ENCODE measurements at regions not wholly inside any gene's neighbourhood (a gene's known extent, or its start where the extent isn't known, plus 50 kb on each side); places are given as distances from the start of the nearest gene placed in this dataset.
"Not testable (repeated sequence)": the region's sequence is repeated elsewhere in the genome, so short reads cannot be mapped to it uniquely, and the experiment has no call there.

DNA sequence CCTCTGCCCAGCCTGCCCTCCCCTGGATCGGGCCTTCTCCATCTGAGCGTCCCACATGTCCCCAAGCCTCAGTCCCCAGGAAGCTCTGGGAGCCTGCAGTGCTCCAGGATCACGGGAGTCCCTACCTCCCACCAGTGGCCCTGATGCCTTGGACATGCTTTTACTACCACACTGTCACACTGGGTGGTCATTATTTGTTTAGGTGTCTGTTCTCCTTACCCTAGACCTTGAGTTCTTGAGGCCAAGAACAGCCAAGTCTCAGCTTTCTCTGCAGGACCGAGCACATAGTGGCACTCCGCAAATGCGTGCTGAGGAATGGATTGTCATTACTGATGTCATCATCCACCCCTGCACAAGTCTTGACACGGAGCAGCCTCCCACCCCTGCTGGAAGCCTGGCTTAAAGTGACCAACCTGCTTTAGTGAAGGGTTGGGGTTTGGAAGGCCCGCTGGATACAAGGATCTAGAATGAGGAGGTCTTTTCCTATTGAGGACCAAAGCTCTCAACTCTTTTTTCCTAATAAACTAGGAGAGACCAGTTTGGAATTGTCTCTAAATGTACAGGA is 132.9 kb upstream of the CRHR1 start:
- DNase-seq, result no peak

DNA sequence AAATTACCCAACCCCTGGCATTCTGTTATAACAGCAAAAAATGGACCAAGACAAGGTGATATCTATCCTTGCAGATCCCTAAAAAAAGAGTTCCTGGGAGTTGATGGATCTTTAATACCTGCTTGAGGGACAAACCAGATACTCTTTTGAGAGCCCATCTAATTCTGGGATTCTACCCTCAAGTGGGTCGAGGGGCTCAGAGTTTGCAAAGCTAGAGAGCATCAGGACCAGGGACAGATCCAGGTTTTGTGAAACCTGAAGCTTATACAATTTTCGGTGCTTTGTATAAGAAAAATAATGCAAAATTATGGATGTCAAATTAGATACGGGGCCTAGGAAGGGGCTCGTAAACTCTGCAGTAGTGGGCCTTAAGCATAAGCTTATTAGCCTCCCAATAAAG is 130.5 kb upstream of the CRHR1 start:
- DNase-seq, result no peak

- DNase-seq, result no peak
Observed at GRCh38 chr17:45656527-45657181, 127.5 kb upstream of the CRHR1 start.

DNA sequence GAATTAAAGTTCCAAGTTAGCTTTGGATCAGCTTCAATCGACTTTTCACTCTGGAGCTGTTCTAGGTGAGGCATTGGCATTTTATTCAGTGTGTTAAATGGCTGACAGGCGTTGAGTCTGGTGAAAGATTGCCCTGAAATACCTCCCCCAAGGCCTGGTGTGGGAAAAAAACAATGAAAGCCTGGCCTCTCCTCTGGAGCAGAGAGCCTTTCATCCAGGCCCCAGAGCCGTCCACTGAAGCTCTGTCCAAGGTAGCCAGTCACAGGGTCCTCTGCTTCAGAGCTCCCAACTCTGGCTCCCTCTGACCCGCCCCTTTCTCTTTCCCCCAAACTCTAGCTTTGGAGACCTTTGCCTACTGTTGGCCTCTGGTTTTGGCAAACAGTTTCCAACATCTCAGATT is 123.6 kb upstream of the CRHR1 start:
- DNase-seq, result no peak

GRCh38 chr17:45662432-45662831 is 121.7 kb upstream of the CRHR1 start:
- no peak for DNase-seq

DNA sequence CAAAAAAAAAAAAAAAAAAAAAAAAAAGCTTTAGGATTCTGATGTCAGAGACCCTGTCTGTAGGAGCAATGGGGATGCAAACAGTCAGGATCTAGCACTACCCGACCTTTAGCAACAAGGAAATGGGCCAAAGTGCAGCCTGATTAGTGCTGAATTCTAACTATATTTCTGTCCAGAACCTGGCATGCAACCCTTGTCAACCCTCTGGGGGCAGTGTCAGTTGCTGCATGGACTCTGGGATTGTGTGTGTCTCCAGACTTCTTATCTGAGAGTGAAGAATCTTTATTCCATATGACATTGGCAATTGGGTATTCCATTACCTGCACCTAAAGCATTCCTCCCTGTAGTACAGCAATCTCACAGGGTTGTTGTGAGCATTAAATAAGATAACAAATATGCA is 120.3 kb upstream of the CRHR1 start:
- DNase-seq, result no peak

DNA sequence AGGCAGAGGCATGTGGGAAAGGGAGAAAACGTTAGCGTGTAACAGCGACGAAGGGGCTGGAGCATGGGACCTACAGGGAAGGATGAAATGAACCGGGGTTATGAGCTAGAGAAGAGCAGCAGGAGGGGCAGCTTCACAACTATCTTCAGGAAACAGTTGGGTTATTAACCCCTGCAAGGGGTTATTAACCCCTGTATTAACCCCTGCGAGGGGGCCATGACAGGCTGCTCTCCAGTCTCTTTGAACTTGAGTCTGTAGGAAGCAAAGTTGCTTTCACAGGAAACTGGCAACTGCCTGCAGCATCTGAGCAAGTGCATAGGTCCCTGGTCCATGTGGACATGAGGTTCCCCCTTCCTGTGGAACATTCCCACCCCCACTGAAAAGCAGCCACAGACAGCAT is 119.2 kb upstream of the CRHR1 start:
- DNase-seq, result no peak

DNA sequence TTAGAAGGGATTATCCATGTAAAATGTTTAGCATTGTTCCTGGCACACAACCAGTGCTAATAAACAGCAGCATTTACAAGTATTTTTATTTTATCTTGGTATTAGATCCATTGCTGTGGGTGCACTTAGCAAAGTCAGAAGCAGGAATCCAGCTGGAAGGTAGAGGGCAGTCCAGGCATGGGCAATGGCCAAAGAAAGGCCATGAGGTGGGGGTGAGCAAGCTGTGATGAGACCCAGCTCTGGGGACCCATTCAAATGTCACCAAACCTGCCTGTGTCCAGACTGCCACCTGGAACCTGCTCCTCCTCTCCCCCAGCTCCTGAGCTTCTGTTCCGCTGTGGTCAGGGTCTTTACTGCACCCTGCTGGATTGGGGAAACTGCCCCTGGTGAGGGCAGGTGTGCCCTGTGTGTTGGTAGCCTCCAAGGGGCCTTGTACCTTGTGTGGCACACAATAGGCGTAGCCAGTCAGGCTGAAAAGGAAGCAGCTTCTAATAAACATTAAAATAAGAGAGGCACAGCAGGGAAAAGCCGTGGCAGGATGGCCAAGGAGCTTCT is 118.0 kb upstream of the CRHR1 start:
- no peak for DNase-seq

GRCh38 chr17:45666641-45667040 is 117.5 kb upstream of the CRHR1 start:
- DNase-seq, result no peak

DNA sequence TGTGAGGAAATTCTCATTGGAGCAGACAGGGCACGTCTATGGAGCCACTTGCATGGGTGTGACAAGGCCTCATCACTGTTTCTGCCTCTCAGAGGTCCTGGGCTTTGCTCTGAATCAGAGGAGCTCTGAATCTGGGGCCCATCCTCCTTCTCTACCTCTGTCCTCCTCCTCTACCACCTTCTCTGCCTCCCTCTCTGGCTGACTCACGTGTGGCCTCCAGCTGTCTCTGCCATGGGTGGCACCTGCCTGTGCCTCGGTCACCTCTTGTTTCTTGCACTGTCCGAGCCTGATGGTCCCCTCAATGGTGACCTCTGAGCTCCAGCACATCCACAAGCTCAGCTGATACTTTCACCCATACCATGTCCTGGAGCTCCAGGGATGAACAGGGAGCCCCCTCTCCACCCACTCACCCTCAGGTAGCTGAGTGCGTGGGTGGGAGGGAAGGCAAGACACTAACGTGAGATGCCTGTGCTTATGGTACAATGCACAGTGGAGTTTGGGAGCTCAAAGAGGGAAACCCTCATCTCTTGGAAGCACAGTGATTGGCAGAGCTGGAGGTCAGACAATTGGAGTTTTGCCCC is 116.4 kb upstream of the CRHR1 start:
- no peak for DNase-seq

GRCh38 chr17:45668316-45668715 is 115.8 kb upstream of the CRHR1 start:
- DNase-seq, result no peak

- no peak for DNase-seq
Observed at GRCh38 chr17:45672301-45672700, 111.8 kb upstream of the CRHR1 start.

GRCh38 chr17:45672792-45673191 is 111.3 kb upstream of the CRHR1 start:
- DNase-seq, result no peak

DNA sequence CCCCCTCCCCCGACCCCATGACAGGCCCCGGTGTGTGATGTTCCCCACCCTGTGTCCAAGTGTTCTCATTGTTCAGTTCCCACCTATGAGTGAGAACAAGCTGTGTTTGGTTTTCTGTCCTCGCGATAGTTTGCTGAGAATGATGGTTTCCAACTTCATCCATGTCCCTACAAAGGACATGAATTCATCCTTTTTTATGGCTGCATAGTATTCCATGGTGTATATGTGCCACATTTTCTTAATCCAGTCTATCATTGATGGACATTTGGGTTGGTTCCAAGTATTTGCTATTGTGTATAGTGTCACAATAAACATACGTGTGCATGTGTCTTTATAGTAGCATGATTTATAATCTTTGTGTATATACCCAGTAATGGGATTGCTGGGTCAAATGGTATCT is 110.4 kb upstream of the CRHR1 start:
- not testable (repeated sequence) for DNase-seq

- no peak for DNase-seq
Observed at GRCh38 chr17:45675012-45675411, 109.1 kb upstream of the CRHR1 start.

GRCh38 chr17:45675892-45676291 is 108.2 kb upstream of the CRHR1 start:
- no peak for DNase-seq

- DNase-seq, result no peak
Observed at GRCh38 chr17:45676695-45677094, 107.4 kb upstream of the CRHR1 start.

- no peak for DNase-seq
Observed at GRCh38 chr17:45677770-45678169, 106.3 kb upstream of the CRHR1 start.

DNA sequence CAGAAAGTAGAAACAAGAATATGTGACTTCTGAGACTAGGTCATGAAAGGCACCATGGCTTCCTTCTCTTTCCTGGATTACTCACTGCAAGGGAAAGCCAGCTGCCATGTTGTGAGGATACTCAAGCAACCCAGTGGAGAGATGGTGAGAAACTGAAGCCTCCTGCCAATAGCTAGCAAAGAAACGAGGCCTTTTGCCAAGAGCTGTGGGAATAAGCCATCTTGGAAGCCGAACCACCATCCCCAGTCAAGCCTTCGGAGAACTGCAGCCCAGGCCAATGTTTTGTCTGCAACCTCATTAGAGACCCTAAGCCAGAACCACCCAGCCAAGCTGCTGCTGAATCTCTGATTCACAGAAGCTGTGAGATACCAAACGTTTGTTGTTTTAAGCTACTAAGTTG is 104.7 kb upstream of the CRHR1 start:
- no peak for DNase-seq

DNA sequence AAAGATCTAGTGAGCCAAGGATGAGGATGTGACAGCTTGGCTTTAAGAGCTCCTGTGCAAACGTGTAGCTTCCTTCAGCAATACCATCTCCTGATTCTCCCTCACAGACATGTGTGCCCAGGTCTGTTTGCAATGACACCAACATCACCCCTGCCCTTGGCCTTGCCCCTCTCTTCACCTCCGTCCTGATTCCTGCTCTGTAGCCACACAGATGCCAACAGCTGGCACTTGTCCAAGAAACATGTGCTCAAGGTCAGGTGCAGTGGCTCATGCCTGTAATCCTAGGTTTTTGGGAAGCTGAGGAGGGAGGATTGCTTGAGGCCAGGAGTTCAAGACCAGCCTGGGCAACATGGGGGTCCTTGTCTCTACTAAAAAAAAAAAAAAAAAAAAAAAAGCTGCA is 103.8 kb upstream of the CRHR1 start:
- DNase-seq, result no peak

- DNase-seq, result no peak
Observed at GRCh38 chr17:45681706-45682105, 102.4 kb upstream of the CRHR1 start.

GRCh38 chr17:45686250-45686649 is 97.9 kb upstream of the CRHR1 start:
- DNase-seq, result no peak

- no peak for DNase-seq
Observed at GRCh38 chr17:45687594-45687993, 96.5 kb upstream of the CRHR1 start.

- no peak for DNase-seq
Observed at GRCh38 chr17:45688353-45688752, 95.8 kb upstream of the CRHR1 start.

- DNase-seq, result no peak
Observed at GRCh38 chr17:45688820-45689219, 95.3 kb upstream of the CRHR1 start.

Measured in NCI-H1092 treated with DMSO at 0.1 percent for 48 hours (cell line).